ENCODE measurements at regions not wholly inside any gene's neighbourhood (a gene's known extent, or its start where the extent isn't known, plus 50 kb on each side); places are given as distances from the start of the nearest gene placed in this dataset.

DNA sequence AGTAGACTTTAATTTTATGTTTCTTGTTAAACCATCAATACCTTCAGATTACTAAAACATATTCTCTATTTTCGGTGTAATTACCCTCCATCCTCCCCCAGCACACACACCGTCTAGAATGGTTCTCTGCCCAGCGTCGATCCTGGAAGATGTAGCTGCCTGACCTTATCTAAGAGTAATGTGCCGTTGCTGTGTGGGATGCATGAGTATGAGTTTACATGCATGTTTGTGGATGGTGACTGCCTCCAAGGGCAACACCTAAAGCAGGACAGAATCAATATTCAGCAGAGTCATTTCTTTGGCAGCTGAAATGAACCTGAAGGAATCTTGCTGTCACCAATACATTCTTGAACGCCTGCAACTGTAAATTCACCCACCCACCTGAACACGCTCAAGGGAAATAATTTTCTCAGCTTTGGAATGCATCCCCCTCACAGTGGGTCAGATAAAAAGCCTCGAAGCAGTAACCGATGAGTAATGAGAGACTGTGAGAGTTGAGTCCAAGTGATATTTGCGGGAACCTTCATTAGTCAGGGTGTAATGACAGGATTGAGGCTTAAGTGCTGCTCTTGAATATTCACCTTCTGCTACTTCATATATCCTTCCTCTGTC is 155.8 kb upstream of the RND3 start:
- DNase-seq, result no peak

GRCh38 chr2:150640039-150640438 is 152.6 kb upstream of the RND3 start:
- DNase-seq, result no peak

GRCh38 chr2:150639383-150639782 is 151.9 kb upstream of the RND3 start:
- DNase-seq, result no peak

GRCh38 chr2:150631236-150631821 is 143.9 kb upstream of the RND3 start:
- DNase-seq, result no peak

DNA sequence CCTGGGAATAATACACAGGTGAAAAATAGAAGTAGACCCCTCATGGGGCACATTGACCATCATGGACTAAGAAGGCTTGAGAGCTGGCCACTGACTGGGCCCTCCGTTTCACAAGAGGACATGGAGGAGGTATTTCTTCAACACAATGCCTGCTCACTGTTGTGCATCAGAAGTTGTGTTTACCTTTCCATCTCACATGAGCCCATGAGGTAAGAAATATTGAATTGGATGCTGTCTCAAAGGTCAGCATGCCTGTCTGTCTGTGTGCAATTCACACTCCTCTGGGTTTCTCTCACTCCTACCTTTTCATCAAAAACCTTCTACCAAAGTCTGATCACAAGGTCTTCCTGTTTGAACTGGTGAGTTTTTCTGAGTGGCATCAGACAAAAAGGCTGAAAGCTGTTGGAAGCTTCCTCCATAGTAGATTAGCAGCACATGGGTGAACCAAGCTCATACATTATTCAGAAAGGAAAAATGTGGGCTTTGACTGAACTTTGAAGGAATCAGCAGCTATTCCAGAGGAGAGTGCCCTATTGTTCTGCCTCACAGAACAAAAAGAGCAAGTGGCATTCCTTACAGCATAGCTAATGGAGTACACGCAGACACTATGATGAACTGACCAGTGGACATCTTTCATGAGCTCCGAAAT is 143.2 kb upstream of the RND3 start:
- no peak for DNase-seq

- no peak for DNase-seq
Measured at GRCh38 chr2:150627526-150627925, 140.1 kb upstream of the RND3 start.

- DNase-seq, result no peak
Measured at GRCh38 chr2:150626934-150627411, 139.5 kb upstream of the RND3 start.

- DNase-seq, result no peak
Measured at GRCh38 chr2:150625741-150626140, 138.3 kb upstream of the RND3 start.

GRCh38 chr2:150625303-150625702 is 137.8 kb upstream of the RND3 start:
- no peak for DNase-seq

DNA sequence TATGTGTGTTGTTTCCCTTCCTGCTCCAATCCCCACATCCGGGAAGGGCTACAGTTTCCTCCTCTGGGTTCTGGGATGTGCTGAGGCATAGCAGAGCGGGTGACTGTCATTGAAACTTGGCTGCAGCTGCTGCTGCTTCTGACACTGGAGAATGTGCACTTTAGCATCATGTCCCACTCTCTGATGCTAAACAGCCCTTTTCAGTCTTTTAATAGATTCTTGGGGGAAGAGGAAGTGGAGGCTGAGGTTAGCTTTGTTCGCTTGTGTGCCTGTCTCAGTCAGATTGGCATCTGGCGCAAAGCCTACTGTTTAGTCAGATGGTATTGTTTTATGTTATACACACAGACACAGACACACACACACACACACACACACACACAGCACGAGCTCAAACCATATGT is 136.5 kb upstream of the RND3 start:
- no peak for DNase-seq

GRCh38 chr2:150621526-150622213 is 134.2 kb upstream of the RND3 start:
- DNase-seq, result no peak

GRCh38 chr2:150620855-150621254 is 133.4 kb upstream of the RND3 start:
- DNase-seq, result no peak

GRCh38 chr2:150620416-150620815 is 132.9 kb upstream of the RND3 start:
- DNase-seq, result no peak

DNA sequence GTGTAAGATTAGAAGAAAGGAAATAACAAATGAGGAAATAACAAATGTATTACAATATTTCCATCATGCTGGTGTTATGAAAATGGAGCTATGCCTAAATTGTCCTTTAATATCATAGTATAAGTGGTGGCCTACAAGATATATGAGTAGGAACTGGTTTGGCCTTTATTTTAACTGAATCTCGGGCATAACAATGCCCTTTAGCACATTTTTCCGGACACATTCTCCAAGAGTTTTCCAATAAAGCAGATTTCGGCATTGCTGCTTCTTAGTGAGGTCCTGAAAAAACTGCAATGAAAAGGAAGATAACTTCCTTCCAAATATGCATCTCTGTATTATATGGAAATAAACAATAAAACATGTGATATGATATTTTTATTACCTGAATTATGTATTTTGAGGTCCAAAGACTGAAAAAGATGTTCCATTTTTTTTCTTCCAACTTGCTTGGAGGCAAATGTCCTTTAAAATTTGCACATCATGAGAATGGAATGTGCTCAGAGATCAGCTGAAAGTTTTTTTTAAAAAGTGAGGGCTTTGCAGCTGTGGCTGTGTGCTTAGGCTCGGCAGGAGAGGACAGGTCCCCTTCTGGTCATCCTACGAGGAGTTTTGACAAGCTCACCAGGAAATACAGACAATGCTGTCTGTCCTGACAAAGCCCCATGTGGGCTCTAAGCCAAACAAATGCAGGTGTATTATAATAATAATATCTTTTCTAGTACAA is 132.3 kb upstream of the RND3 start:
- DNase-seq, result no peak

GRCh38 chr2:150618245-150618895 is 130.9 kb upstream of the RND3 start:
- no peak for DNase-seq

DNA sequence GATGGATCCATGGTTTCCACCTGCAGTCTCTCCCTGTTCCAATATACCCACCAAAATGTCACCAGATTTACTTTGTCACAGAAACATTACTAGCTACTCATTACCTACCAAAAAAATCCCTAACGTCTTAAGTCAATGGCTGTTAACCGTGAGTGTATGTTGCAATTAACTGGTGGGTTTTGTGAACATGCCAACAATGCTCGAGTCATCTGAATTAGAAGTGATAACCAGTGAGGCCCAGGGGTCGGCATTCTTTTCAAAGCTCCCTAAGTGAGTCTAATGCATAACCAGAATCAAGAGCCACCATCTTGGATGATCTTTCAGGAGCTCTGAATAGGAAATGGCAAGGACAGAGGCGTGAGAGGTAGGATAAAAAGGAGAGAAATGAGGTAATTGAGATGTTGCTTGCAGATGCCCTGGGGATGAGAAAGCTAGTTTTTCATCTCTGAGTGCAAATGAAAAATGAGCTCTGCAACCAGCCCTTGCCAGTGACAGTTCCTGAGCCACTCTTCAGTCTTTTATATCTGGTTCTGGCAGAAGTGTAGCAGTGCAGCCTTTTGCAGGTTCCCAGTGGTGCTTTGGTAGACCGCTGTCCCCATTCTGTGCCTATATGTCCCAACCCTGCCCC is 130.0 kb upstream of the RND3 start:
- DNase-seq, result no peak

DNA sequence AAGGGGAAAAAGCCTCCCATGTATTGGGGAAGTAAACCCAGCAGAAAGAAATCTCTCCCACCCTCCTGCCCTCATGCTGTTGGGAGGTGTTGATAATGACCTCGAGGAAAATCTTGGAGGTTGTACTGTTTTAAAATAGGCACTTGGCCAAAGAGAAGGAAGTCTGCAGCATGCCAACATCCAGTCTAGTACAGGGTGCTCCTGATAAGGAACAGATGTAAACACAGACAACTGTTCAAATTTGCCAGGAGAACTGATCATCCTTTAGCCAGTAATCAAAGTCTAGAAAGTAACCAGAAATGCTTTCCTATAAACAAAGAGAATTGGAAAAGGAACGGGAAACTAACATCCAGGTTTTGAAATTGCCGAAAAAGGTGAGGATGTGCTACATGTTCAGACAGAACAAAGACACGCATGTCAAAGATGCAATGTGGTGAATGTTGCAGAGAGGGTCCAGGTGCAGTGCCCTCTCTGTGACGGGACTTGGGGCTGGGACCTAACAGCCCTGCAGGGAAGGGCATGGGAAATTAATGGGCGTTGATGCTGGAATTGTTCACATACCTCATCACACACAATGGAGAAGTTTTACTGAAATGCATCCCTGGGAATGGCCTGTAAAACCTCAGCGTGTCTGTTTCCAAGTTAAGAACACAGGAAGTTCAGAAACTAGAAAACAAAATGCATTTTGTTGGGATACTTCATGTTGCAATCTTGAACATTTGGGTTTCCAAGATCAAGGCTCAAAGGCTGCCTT is 125.7 kb upstream of the RND3 start:
- DNase-seq, result no peak

- no peak for DNase-seq
Measured at GRCh38 chr2:150610670-150611279, 123.3 kb upstream of the RND3 start.

- no peak for DNase-seq
Measured at GRCh38 chr2:150609831-150610582, 122.5 kb upstream of the RND3 start.

GRCh38 chr2:150608341-150608740 is 120.9 kb upstream of the RND3 start:
- DNase-seq, result no peak
